Transverse colon (tissue), 4 donors: ENCODE measurements at regions not wholly inside any gene's neighbourhood (a gene's known extent, or its start where the extent isn't known, plus 50 kb on each side); places are given as distances from the start of the nearest gene placed in this dataset.

Source experiments
- DNase-seq: peaks from one replicate; pipeline ENCODE4 v3.0.0-alpha.2; 2019
- H3K27ac ChIP-seq, 4 donors: fragments of 200-600 bp; sonication (generic); 2 replicates each; pipeline ENCODE4 v1.5.1; 2016 to 2018; ENCODE audit warnings: inconsistent platforms in 4 of 4
- H3K27me3 ChIP-seq: fragments of 200-600 bp; sonication (generic); 2 replicates; pipeline ENCODE4 v1.5.1; 2017; ENCODE audit warnings: inconsistent platforms
- H3K36me3 ChIP-seq, 4 donors: fragments of 200-600 bp; sonication (generic); 2 replicates each; pipeline ENCODE4 v1.5.1; 2017 to 2019; ENCODE audit warnings: inconsistent platforms in 4 of 4
- H3K4me1 ChIP-seq, 4 donors: fragments of 200-600 bp; sonication (generic); 2 replicates each; pipeline ENCODE4 v1.5.1; 2017 to 2020; ENCODE audit warnings: inconsistent platforms in 4 of 4
- H3K4me3 ChIP-seq, 4 donors: fragments of 200-600 bp; sonication (generic); 1 replicate in 1 of 4; 2 replicates in 3 of 4; pipeline versions ENCODE4 v1.5.1 to v1.6.1; 2017 to 2019; ENCODE audit warnings: inconsistent platforms in 4 of 4
- H3K9me3 ChIP-seq, 2 donors: fragments of 200-600 bp; sonication (generic); 2 replicates each; pipeline ENCODE4 v1.5.1; 2017 to 2019; ENCODE audit warnings: inconsistent platforms in 2 of 2
- CTCF ChIP-seq, 5 experiments: fragments of 200-600 bp in 3 of 5; fragments of 450-650 bp in 2 of 5; sonication (generic) in 3 of 5; IDR thresholded peaks; 1 replicate in 2 of 5; 2 replicates in 3 of 5; pipeline ENCODE4 v1.5.1; 2016 to 2017; ENCODE audit warnings: antibody characterized with exemption in 5 of 5, inconsistent platforms in 3 of 5, mild to moderate bottlenecking in 2 of 5, moderate library complexity in 1 of 5
- EP300 ChIP-seq: sonication (generic); formaldehyde crosslinking; IDR thresholded peaks from one replicate; pipeline ENCODE4 v1.6.1; 2017; ENCODE audit warnings: antibody characterized with exemption, low read depth
- POLR2A ChIP-seq: fragments of 450-650 bp; IDR thresholded peaks from one replicate; pipeline ENCODE4 v1.6.1; 2016; ENCODE audit warnings: antibody characterized with exemption, mild to moderate bottlenecking, moderate library complexity
- POLR2AphosphoS5 ChIP-seq, 3 donors: sonication (generic); formaldehyde crosslinking; IDR thresholded peaks; one replicate each; pipeline ENCODE4 v1.6.1; 2016; ENCODE audit warnings: antibody characterized with exemption in 3 of 3
- WGBS, 2 donors: methylation state at CpG; one replicate each; pipeline ENCODE4 v1.1.5; 2018; ENCODE audit warnings: low coverage in 1 of 2; 5-methylcytosine and 5-hydroxymethylcytosine counted together
- in situ Hi-C, 4 donors: fragments of 200-750 bp; cut with MboI; loops; one replicate each; pipeline versions ENCODE4 v1.15.0 to v1.15.1; 2017; ENCODE audit warnings: low sequenced_read_pairs in 3 of 4, low pct_ligation_motif_present in 1 of 4, low pct_unique_long_range_greater_than_20kb in 1 of 4
- intact Hi-C: fragments of 100-400 bp; cut with DNase I; formaldehyde crosslinking; loops from one replicate; pipeline ENCODE4 v1.15.1; 2023; ENCODE audit warnings: low total_unique reads

- Histone ChIP-seq H3K27ac (no peak overlapping the region), H3K27me3 (no peaks in the 10 kb centered on the region), H3K36me3 (no peaks in the 10 kb centered on the region), H3K4me3 (no peak overlapping the region), H3K9me3 (no peaks in the 10 kb centered on the region), H3K4me1 (no peaks in the 10 kb centered on the region)
- intact Hi-C loops: no loop called here
- WGBS, 2 donors: 71 to 92% methylated on average over 1 of the region's 1 CpG
- DNase-seq: no peak
- in situ Hi-C loops: no loop called here
- TF ChIP-seq EP300 (no peak), POLR2A (no peak), CTCF (IDR thresholded peaks at IDR 0.05) (no peak), POLR2AphosphoS5 (IDR thresholded peaks at IDR 0.05) (no peak)
Observed at GRCh38 chr12:60324746-60325145, 728.9 kb downstream of the SLC16A7 start.

- intact Hi-C loops: no loop called here
- Histone ChIP-seq H3K4me3 (no peak overlapping the region), H3K27me3 (no peaks in the 10 kb centered on the region), H3K27ac (no peak overlapping the region), H3K4me1 (no peaks in the 10 kb centered on the region), H3K36me3 (no peaks in the 10 kb centered on the region), H3K9me3 (no peaks in the 10 kb centered on the region)
- DNase-seq: no peak
- TF ChIP-seq POLR2AphosphoS5 (IDR thresholded peaks at IDR 0.05) (no peak), EP300 (no peak), POLR2A (no peak), CTCF (IDR thresholded peaks at IDR 0.05) (no peak)
- 68 to 86% methylated on average over 5 to 6 of the region's 6 CpGs for WGBS, 2 donors
- in situ Hi-C loops: no loop called here
Observed at GRCh38 chr12:60333461-60333860, 737.6 kb downstream of the SLC16A7 start.

- Histone ChIP-seq H3K4me1 (no peaks in the 10 kb centered on the region), H3K9me3 (no peaks in the 10 kb centered on the region), H3K27ac (no peak overlapping the region), H3K36me3 (no peaks in the 10 kb centered on the region), H3K27me3 (no peaks in the 10 kb centered on the region), H3K4me3 (no peak overlapping the region)
- in situ Hi-C loops (no loop called here), intact Hi-C loops (no loop called here)
- TF ChIP-seq EP300 (no peak), CTCF (IDR thresholded peaks at IDR 0.05) (no peak), POLR2AphosphoS5 (IDR thresholded peaks at IDR 0.05) (no peak), POLR2A (no peak)
- no peak for DNase-seq
Observed at GRCh38 chr12:60335745-60336144, 739.9 kb downstream of the SLC16A7 start.

- Histone ChIP-seq H3K27ac (no peak overlapping the region), H3K4me1 (no peaks in the 10 kb centered on the region), H3K9me3 (no peaks in the 10 kb centered on the region), H3K4me3 (no peak overlapping the region), H3K36me3 (no peaks in the 10 kb centered on the region), H3K27me3 (no peaks in the 10 kb centered on the region)
- TF ChIP-seq POLR2A (no peak), CTCF (IDR thresholded peaks at IDR 0.05) (no peak), EP300 (no peak), POLR2AphosphoS5 (IDR thresholded peaks at IDR 0.05) (no peak)
- in situ Hi-C loops: no loop called here
- WGBS, 2 donors: 67 to 70% methylated on average over 5 of the region's 5 CpGs
- intact Hi-C loops: no loop called here
- no peak for DNase-seq
Observed at GRCh38 chr12:60337839-60338549, 742.2 kb downstream of the SLC16A7 start.
